DND-41 (cell line): ENCODE measurements at regions not wholly inside any gene's neighbourhood (a gene's known extent, or its start where the extent isn't known, plus 50 kb on each side); places are given as distances from the start of the nearest gene placed in this dataset.
A peak's percentile ranks its signal among the peaks of the same experiment; 100 is the strongest.

Source experiments
- ATAC-seq: fragments of 200-7000 bp; cut with Tn5 transposase; 3 replicates; pipeline ENCODE4 v1.9.1; 2021; ENCODE audit warnings: low read depth; ENCODE audit not compliant: insufficient read depth
- DNase-seq: peaks from one replicate; pipeline ENCODE4 v3.0.0-alpha.2; 2020
- H2AFZ ChIP-seq: 2 replicates; pipeline ENCODE4 v1.6.0; 2012; ENCODE audit warnings: low read depth, low read length
- H3K27ac ChIP-seq: 2 replicates; pipeline ENCODE4 v1.5.1; 2012; ENCODE audit warnings: low read length, inconsistent platforms
- H3K27me3 ChIP-seq: fragments of 200-600 bp; sonication (generic); 2 replicates; pipeline ENCODE4 v1.6.0; 2012; ENCODE audit warnings: low read length, mild to moderate bottlenecking, inconsistent platforms; ENCODE audit not compliant: insufficient read depth, poor library complexity
- H3K36me3 ChIP-seq: 2 replicates; pipeline ENCODE4 v1.5.1; 2012; ENCODE audit warnings: low read length, inconsistent platforms; ENCODE audit not compliant: insufficient read depth
- H3K4me1 ChIP-seq: 2 replicates; pipeline ENCODE4 v1.5.1; 2012; ENCODE audit warnings: mild to moderate bottlenecking, low read length; ENCODE audit not compliant: insufficient read depth
- H3K4me2 ChIP-seq: 2 replicates; pipeline ENCODE4 v1.6.0; 2012; ENCODE audit warnings: mild to moderate bottlenecking, moderate library complexity, low read length, inconsistent platforms; ENCODE audit not compliant: insufficient read depth
- H3K4me3 ChIP-seq, 2 experiments: fragments of 200-600 bp in 1 of 2; shearing (Covaris generic) in 1 of 2; 2 replicates each; pipeline ENCODE4 v1.5.1; 2012 to 2016; ENCODE audit warnings: inconsistent platforms in 2 of 2, low read length in 2 of 2, mild to moderate bottlenecking in 2 of 2, low read depth in 1 of 2, moderate library complexity in 1 of 2
- H3K79me2 ChIP-seq: 2 replicates; pipeline ENCODE4 v1.6.0; 2012; ENCODE audit warnings: low read length, inconsistent platforms; ENCODE audit not compliant: insufficient read depth
- H3K9ac ChIP-seq: 2 replicates; pipeline ENCODE4 v1.6.0; 2012; ENCODE audit warnings: low read depth, mild to moderate bottlenecking, inconsistent platforms, low read length, moderate library complexity
- H3K9me3 ChIP-seq: 2 replicates; pipeline ENCODE4 v1.5.1; 2012; ENCODE audit warnings: low read length, moderate library complexity, mild to moderate bottlenecking, inconsistent platforms; ENCODE audit not compliant: insufficient read depth, severe bottlenecking
- H4K20me1 ChIP-seq: 2 replicates; pipeline ENCODE4 v1.6.0; 2012; ENCODE audit warnings: low read length; ENCODE audit not compliant: insufficient read depth
- CTCF ChIP-seq: IDR thresholded peaks from 2 replicates; pipeline ENCODE4 v1.5.1; 2012; ENCODE audit warnings: borderline replicate concordance, low read length, moderate library complexity, mild to moderate bottlenecking; ENCODE audit not compliant: poor library complexity, severe bottlenecking; ENCODE audit errors: extremely low read depth
- EZH2 ChIP-seq: IDR thresholded peaks from 3 replicates; pipeline ENCODE4 v1.6.1; 2012; ENCODE audit warnings: borderline replicate concordance, low read depth, mild to moderate bottlenecking, moderate library complexity, low read length, inconsistent platforms; ENCODE audit not compliant: severe bottlenecking

DNA sequence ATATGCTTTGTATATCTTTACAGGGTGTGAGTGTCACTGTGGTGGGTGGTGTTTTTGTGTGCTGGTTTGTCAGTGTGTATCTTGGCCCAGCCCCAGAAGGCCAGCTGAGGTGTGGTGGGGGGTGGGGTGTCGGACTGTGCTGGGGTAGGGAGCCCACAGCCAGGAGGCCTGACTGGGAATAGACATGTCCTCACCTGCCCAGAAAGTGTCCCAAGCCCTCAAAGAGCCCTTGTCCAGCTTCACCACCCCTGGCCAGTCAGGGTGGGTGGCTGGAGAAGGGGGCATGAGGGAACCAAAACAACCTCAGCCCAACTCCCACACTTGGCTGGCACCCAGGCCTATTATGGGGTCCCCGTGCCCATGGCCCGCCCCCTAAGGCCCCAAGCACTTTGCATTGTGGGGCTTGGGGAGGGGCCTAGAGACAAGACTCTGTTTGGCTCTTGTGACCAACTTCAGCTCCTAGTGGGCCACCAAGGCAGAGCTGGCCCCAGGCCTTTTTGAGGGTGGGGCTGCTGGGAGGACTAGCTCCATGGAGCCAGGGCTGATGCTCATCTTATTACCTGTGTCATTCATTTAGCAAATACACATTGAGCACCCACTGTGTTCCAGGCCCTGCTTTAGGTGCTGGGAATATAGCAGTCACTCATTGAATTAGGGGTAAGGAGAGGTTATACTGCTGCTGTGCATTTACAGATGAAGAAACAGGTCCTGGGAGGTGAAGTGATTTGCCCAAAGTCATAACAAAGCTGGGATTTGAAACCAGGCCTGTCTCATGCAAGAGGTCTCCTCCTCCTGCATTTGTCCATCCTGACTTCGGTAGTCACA, 56.2 kb upstream of the PSD2 start:
- H3K4me2 ChIP-seq = no peak overlapping the region
- H3K9me3 ChIP-seq = no peaks in the 10 kb centered on the region
- no peak overlapping the region for H3K4me3 ChIP-seq
- TF ChIP-seq EZH2 (no peak), CTCF (no peak)
- H4K20me1 ChIP-seq = 0 out of 2 replicates have a peak, but pooled peaks cover 4% of the 10 kb centered on the region
- H3K9ac ChIP-seq = no peak overlapping the region; the same call in 1 of the 2 replicates
- no peak for ATAC-seq
- no peak overlapping the region for H3K27ac ChIP-seq
- H3K4me1 ChIP-seq = peaks cover 10% of the 10 kb centered on the region
- DNase-seq = no peak
- no peaks in the 10 kb centered on the region for H3K36me3 ChIP-seq
- H3K79me2 ChIP-seq = no peaks in the 10 kb centered on the region
- H2AFZ ChIP-seq = no peak overlapping the region
- no peaks in the 10 kb centered on the region for H3K27me3 ChIP-seq

DNA sequence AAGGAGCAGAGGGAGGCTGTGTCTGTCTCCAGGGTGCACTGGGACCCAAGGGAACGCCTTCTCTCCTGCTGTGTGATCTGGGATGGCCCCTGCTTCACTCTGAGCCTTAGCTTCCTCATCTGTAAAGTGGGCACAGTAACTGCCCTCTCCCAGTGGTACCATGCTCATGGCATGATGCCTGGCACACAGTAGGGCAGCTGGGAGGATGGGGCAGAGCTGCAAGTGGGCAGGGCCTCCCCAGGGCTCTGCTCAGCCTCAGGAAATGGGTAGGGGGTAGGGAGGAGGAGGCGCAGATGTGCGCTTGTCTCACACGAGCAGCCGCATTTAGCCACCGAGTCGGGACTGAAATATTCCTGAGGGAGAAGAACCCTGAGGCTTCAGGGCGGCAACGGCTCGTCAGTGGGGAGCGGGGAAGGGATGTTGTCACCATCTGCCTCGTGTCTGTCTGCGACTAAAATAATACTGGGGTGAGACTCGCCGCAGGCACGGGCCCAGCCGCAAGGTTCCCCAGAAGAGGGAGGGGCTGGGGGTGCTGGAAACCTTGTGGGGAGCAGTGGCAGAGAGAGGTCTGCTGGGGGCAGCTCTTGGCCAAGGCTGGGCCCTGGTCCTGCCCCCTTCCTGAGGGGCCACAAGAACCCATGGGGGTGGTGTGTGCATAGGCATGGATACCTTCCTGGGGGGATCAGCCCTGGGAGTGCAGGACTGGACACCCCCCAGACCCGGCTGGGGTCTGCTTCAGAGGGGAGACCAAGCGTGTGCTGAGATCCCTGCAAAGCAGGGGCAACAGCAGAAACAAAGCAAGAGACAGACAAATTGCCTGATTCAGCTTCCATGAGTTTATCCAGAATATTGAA, 55.2 kb upstream of the PSD2 start:
- Histone ChIP-seq H3K27me3 (no peaks in the 10 kb centered on the region), H3K27ac (no peak overlapping the region), H2AFZ (no peak overlapping the region), H3K9ac (no peak overlapping the region), H3K36me3 (no peaks in the 10 kb centered on the region), H3K4me3 (no peak overlapping the region), H3K4me2 (no peak overlapping the region), H3K4me1 (peaks cover 10% of the 10 kb centered on the region), H4K20me1 (0 out of 2 replicates have a peak, but pooled peaks cover 4% of the 10 kb centered on the region), H3K9me3 (no peaks in the 10 kb centered on the region), H3K79me2 (no peaks in the 10 kb centered on the region)
- DNase-seq (no peak), ATAC-seq (no peak)
- TF ChIP-seq CTCF (no peak), EZH2 (no peak)

GRCh38 chr5:139740992-139741672, 54.5 kb upstream of the PSD2 start:
- Histone ChIP-seq H4K20me1 (0 out of 2 replicates have a peak, but pooled peaks cover 4% of the 10 kb centered on the region), H3K36me3 (no peaks in the 10 kb centered on the region), H3K27ac (0 out of 2 replicates have a peak overlapping the region, but pooled peaks have one; percentile 25), H2AFZ (no peak overlapping the region), H3K4me2 (no peak overlapping the region), H3K4me1 (peaks cover 15% of the 10 kb centered on the region), H3K9ac (no peak overlapping the region), H3K79me2 (no peaks in the 10 kb centered on the region), H3K9me3 (no peaks in the 10 kb centered on the region), H3K27me3 (no peaks in the 10 kb centered on the region), H3K4me3 (no peak overlapping the region)
- TF ChIP-seq CTCF (no peak), EZH2 (no peak)
- ATAC-seq = no peak
- DNase-seq = no peak
